Endothelial cell (in vitro differentiated cells): ENCODE measurements at regions not wholly inside any gene's neighbourhood (a gene's known extent, or its start where the extent isn't known, plus 50 kb on each side); places are given as distances from the start of the nearest gene placed in this dataset.

Experiments used
- DNase-seq: peaks from one replicate; pipeline ENCODE4 v3.0.0; 2021; ENCODE audit warnings: low spot score
- H3K27ac Mint-ChIP-seq: one replicate; pipeline ENCODE4 v1.8.0; 2021; ENCODE audit warnings: mixed read lengths, inconsistent platforms; ENCODE audit not compliant: unreplicated experiment
- H3K27me3 Mint-ChIP-seq: one replicate; pipeline ENCODE4 v1.8.0; 2021; ENCODE audit warnings: mild to moderate bottlenecking, moderate library complexity, mixed read lengths, inconsistent platforms; ENCODE audit not compliant: unreplicated experiment
- H3K36me3 Mint-ChIP-seq: one replicate; pipeline ENCODE4 v1.8.0; 2021; ENCODE audit warnings: mild to moderate bottlenecking, low read depth, mixed read lengths, inconsistent platforms; ENCODE audit not compliant: unreplicated experiment
- H3K4me1 Mint-ChIP-seq: one replicate; pipeline ENCODE4 v1.8.0; 2021; ENCODE audit warnings: mild to moderate bottlenecking, mixed read lengths, inconsistent platforms; ENCODE audit not compliant: unreplicated experiment
- H3K4me3 Mint-ChIP-seq: one replicate; pipeline ENCODE4 v1.8.0; 2021; ENCODE audit warnings: mild to moderate bottlenecking, mixed read lengths, inconsistent platforms; ENCODE audit not compliant: unreplicated experiment
- H3K9me3 Mint-ChIP-seq: one replicate; pipeline ENCODE4 v1.8.0; 2021; ENCODE audit warnings: mixed read lengths, inconsistent platforms; ENCODE audit not compliant: unreplicated experiment
- TF ChIP-seq, protein P1 (sequence below): fragments of 200-600 bp; sonication (generic); IDR thresholded peaks from one replicate; pipeline ENCODE4 v1.5.0; 2021; ENCODE audit warnings: antibody characterized with exemption; ENCODE audit not compliant: unreplicated experiment

DNA sequence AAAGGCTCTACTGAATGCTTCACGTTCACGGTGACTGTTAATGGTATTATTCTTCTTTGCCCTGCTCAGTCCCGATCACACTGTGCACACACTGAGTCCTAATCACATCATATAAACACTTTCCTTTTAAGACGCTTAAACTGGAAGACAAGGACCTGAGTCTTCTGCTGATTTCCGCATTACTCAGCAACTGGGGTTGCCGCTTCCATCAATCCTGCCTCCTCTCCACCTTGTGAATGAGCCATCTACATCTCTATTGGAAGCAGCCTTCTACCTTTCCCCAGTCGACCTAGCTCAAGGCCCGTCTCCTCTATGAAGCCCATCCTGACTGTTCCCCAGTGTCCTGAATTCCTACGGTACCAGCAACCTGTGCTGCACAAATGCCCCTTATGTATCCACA lies 104.7 kb downstream of the NCOR2 start:
- no peak for DNase-seq
- Mint-ChIP-seq H3K4me1 (no peaks in the 10 kb centered on the region), H3K36me3 (peaks cover 55% of the 10 kb centered on the region), H3K27ac (no peak overlapping the region), H3K9me3 (no peaks in the 10 kb centered on the region), H3K27me3 (peaks cover 27% of the 10 kb centered on the region), H3K4me3 (no peak overlapping the region)
- TF ChIP-seq, protein P1, sequence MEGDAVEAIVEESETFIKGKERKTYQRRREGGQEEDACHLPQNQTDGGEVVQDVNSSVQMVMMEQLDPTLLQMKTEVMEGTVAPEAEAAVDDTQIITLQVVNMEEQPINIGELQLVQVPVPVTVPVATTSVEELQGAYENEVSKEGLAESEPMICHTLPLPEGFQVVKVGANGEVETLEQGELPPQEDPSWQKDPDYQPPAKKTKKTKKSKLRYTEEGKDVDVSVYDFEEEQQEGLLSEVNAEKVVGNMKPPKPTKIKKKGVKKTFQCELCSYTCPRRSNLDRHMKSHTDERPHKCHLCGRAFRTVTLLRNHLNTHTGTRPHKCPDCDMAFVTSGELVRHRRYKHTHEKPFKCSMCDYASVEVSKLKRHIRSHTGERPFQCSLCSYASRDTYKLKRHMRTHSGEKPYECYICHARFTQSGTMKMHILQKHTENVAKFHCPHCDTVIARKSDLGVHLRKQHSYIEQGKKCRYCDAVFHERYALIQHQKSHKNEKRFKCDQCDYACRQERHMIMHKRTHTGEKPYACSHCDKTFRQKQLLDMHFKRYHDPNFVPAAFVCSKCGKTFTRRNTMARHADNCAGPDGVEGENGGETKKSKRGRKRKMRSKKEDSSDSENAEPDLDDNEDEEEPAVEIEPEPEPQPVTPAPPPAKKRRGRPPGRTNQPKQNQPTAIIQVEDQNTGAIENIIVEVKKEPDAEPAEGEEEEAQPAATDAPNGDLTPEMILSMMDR: no peak

DNA sequence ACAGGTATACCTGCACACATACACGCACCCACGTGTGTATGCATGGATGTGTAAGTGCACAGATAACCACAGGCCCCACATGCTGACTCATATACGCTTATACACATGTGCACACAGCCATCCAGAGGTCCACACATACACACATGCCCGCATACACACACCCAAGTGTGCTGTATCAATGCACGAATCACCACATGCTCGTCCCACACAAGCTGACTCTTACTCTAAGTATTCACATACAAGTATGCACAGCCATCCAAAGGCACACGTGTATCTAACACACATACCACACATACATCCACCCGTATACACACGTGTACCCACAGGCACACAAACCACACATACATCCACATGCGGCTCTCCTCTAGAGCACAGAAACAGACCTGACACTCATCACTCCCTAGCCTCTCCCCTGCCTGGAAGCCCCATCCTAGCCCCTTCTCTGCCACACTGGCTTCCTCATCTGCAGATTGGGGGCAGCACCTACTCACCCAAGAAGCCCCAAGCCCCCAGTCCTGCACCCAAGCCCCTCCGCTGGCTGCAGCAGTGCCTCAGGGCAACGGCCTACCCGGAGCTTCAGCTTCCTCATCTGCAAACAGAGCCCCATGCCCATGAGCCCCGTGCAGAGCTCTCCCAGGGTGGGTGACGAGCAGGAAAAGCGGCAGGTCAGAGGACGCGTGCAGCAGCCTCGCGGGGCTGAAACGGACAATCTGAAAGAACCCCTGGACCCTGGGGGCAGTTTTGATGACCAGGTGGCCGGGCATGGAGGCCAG lies 105.4 kb downstream of the NCOR2 start:
- no peaks in the 10 kb centered on the region for H3K9me3 Mint-ChIP-seq
- peaks cover 27% of the 10 kb centered on the region for H3K27me3 Mint-ChIP-seq
- no peak for DNase-seq
- H3K4me1 Mint-ChIP-seq: no peaks in the 10 kb centered on the region
- H3K4me3 Mint-ChIP-seq: peak overlapping the region; percentile 45
- H3K27ac Mint-ChIP-seq: peak overlapping the region; percentile 3
- peaks cover 54% of the 10 kb centered on the region for H3K36me3 Mint-ChIP-seq
- TF ChIP-seq, protein P1: no peak

DNA sequence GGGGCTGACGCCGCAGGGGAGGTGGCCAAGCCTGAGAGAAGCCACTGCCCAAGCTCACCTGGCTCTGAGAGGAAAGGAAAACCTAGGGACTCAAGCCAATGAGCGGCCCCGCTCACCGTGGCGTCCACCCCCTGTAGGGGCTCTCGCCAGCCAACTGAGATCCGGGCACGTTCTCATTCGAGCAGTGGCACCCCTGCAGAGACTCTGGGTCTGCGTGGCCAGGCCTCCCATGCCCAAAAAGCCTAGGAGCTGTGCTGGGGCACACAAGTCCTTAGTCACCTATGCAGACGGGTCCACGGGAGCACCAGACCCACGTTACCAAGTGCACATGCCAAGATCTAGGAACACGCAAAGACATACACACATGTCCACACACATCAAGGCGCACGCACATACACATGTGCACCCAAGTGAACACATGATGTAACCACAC lies 106.2 kb downstream of the NCOR2 start:
- H3K4me1 Mint-ChIP-seq: peaks cover 2% of the 10 kb centered on the region
- no peaks in the 10 kb centered on the region for H3K9me3 Mint-ChIP-seq
- DNase-seq: no peak
- H3K36me3 Mint-ChIP-seq: peaks cover 49% of the 10 kb centered on the region
- TF ChIP-seq, protein P1: no peak
- no peak overlapping the region for H3K27ac Mint-ChIP-seq
- H3K4me3 Mint-ChIP-seq: no peak overlapping the region
- H3K27me3 Mint-ChIP-seq: peaks cover 25% of the 10 kb centered on the region

DNA sequence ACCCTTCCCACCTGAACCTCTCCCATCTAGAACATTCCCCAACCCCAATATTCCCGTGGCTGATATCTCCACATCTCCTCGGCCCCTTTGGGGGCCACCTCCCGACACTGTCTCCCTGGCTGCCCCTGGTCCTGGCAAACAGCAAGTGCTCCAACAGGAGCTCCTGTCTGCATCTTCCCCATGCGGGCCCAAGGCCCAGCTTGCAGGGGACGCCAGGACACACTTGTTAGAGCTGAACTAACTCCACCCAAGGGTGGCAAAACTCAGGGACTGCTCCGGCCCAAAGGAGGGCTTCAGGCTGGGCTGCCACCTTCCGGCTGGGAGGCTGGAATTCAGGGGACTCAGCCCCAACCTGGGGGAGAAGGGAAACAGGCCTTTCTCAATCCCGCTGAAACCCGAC lies 106.6 kb downstream of the NCOR2 start:
- Mint-ChIP-seq H3K9me3 (no peaks in the 10 kb centered on the region), H3K36me3 (peaks cover 47% of the 10 kb centered on the region)

More for the DNA sequence above, 106.6 kb downstream of the NCOR2 start:
- no peak overlapping the region for H3K4me3 Mint-ChIP-seq
- H3K27ac Mint-ChIP-seq: no peak overlapping the region
- peaks cover 4% of the 10 kb centered on the region for H3K4me1 Mint-ChIP-seq
- DNase-seq: no peak
- TF ChIP-seq, protein P1: no peak
- peaks cover 25% of the 10 kb centered on the region for H3K27me3 Mint-ChIP-seq
